GM15510 (cell line): ENCODE measurements at regions not wholly inside any gene's neighbourhood (a gene's known extent, or its start where the extent isn't known, plus 50 kb on each side); places are given as distances from the start of the nearest gene placed in this dataset.

Source experiments
- POLR2A ChIP-seq: IDR thresholded peaks from 3 replicates; pipeline ENCODE4 v1.6.1; 2011; ENCODE audit warnings: borderline replicate concordance; ENCODE audit not compliant: insufficient read length; ENCODE audit errors: extremely low read depth

DNA sequence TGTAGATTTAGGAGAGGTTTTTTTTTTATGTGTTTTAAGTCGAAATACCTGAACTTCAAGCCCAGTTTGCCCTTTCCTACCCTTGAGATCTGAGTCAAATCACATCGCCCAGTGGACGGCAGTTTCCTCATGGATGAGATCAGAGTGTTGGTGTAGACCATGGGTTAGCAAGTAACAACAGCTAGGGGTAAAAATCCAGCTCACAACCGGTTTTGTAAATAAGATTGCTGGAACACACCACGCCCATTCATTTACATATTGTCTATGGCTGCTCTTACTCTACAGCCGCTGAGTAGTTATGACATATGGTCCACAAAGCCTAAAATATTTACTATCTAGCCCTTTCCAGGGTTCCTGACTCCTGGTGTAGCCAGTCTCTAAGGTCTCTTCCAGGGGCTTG, 158.5 kb upstream of the PLEKHG7 start:
- no peak for TF ChIP-seq POLR2A

DNA sequence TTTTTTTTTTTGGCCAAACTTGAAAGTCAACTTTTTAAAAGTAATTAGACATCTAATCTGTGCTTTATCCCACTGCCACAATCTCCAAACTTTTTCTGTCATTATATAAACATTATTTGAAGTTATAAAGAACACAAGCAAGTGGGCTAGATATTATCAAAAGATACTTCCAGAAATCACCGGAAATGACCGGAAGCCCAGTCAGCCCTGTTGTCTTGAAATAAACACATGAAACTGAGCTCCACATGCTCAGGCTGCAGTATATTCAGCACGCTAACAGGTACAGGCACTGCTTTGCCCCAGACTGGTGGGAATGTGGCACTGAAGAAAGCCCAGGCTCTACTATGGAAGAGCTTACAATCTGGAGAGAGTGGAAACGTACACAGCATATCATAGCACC, 158.9 kb upstream of the PLEKHG7 start:
- TF ChIP-seq POLR2A: no peak

DNA sequence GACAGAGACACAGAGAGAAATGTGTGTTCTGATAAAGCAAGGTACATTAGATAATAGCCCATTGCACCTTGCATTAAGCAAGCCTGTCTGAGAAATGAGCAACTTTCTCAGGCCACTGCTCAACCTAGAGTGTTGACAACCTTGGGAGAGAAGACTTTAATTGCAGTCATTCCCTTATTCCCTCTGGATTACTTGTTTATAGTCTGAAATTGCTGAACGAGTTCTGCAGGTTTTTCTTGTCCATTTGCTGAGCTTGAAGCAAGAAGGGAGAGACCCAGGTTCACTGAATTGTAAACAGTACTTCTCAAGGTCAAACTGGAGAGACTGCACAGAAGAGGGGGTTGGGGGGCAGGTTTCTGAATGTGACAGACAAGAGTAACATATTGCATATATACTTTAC, 159.4 kb upstream of the PLEKHG7 start:
- TF ChIP-seq POLR2A: no peak

DNA sequence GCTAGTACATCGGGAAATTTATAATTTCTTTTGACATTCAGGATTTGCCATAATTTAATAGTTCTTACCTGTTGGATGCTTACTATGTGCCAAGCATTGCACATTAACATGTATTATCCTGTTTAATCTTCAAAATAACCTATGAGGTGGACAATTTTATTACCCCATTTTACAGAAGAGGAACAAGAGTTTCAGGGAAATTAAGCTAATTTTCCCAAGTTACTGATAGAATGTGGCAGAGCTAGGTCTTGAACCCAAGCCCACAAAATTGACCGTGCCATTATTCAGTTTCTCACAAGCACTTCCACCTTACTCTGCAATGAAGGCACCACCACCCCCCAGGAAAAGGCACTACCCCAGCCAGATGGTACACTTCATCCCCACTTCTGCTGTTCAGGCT, 161.1 kb upstream of the PLEKHG7 start:
- no peak for TF ChIP-seq POLR2A

DNA sequence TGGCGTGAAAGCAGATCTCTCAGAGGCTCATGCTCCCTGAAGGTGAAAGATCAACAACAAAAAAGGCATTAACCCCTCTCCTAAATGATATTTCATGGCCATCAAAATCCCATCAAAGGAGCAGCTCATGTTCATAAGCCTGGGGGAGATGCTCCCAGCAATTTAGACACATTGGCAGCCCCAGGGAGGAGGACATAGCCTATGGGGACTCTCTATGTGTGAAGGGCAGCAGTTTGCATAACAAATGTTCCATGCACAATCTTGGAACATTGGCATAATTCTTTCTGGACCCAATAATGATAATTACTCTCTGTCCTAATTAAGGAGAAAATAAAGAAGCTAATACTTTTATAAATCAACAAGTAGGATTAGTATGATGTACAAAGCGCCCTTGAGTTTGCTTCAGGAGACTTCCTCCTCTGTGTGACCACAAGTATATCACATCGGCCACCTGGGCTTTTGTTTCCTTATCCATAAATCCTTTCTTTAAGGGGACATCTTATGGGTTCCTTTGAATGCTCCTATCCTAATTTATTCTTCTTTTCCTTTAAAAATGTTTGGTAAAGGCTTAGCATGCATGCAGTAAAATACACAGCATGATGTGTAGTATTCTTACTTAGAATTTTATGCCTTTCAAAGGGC, 161.9 kb upstream of the PLEKHG7 start:
- no peak for TF ChIP-seq POLR2A

DNA sequence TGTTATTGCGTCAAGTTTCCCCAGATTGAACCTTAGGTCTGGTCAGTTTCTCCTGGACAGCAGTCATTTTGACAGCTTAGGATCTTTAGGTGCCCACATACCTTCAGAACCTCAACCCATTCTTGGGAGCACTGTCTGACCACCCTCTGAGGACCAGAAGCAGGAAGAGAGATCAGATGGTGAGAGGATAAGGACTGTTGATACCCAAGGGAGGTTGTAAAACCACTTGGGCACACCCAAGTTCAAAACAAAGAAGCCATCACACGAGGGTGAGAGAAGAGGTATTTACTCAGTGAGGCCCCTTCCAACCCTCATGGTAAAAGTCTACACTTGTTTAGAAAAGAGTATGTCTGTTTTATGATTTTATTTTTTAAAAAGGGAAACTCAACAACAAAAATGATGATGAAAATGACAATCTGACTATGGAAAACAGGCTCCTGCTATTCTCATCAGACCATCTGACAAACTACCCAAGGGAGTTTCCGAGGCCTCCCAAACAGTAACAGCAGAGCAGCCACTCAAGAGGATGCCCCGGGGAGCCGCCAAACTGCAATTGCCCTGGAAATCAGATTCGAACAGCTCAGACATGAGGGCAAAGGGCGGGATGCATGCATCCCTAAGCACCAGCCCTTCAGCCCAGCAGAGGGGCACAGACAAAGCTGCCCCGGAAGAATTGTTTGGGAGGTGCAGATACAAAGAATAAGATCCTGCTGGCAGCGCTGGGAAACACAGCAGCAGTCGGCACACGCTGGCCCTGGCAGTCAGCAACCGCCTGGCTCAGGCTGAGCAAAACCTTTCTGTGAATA, 162.6 kb upstream of the PLEKHG7 start:
- TF ChIP-seq POLR2A: no peak

DNA sequence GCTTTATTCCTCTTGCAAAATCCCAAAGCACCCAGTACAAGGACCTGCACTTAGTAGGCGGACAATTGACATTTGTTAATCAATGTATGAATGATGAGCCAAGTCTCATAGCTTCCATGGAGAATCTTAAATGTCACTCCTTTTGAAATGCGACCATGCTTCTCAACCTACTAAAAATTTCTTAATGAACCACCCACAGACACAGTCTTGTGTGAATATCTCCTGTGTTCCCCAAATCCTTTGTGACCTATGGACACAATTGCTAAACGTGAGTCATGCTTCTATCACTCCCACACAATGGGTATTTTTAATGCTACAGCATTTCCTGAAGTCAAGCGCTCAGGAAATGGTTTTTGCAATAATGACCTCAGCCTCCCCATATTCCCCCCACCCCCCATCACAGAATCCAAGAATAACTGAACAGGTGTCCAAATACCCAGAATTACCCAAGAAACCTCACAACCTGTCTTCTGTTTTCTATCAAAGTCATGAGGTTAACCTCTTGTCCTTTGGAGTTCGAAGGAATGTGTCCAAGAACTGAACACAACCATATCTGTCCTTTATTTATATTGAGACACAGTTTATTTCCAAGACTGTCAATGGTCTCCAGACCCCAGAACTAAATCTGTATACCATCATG, 163.6 kb upstream of the PLEKHG7 start:
- no peak for TF ChIP-seq POLR2A

DNA sequence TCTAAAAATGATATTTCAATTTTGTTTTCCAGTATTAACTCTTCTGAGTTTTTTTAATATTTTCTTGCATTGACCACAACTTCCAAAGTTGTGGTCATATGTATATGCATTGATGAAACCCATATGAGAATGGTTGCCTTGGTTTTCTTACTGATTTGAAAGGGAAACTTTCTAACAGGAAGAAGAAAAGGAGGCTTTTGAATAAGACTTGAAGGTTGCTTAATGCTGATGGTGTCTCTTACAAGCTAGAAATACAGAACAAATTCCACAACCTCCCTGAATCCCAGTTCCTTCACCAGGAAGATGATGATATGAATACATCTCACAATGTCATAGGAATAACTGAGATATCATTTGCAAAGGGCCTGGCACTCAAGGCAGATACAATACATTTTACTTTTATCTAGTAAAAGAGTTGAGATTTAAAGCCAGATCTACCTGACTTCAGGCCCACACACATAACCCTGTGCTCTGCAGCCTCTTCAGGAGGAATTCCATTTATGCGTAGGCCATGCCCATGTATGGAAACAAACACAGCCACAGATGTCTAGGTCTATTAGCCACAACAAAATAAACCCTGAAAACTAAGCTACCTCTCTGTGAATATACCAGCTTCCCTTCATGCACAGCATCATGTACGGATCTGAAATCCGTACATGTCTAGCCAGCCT, 165.4 kb upstream of the PLEKHG7 start:
- TF ChIP-seq POLR2A: no peak

DNA sequence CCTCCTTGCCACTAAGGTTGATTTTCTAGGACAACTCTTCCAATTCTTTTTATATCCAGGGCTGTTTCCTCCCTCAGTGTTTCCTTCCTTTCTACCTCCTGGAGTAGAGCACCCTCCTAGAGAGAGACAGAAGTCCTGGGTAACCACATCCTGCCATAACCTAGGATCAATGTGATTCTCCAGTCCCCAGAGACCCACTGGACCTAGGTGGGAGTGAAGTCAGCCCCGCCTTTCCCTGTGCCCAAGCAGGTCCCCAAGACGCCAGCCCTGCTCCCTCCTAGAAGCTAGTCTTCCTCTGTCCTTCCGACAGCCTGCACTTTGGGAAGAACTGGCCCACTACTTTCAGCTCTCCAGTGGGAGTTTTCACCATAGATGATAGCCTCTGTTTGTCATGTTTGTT, 166.8 kb upstream of the PLEKHG7 start:
- TF ChIP-seq POLR2A: no peak

DNA sequence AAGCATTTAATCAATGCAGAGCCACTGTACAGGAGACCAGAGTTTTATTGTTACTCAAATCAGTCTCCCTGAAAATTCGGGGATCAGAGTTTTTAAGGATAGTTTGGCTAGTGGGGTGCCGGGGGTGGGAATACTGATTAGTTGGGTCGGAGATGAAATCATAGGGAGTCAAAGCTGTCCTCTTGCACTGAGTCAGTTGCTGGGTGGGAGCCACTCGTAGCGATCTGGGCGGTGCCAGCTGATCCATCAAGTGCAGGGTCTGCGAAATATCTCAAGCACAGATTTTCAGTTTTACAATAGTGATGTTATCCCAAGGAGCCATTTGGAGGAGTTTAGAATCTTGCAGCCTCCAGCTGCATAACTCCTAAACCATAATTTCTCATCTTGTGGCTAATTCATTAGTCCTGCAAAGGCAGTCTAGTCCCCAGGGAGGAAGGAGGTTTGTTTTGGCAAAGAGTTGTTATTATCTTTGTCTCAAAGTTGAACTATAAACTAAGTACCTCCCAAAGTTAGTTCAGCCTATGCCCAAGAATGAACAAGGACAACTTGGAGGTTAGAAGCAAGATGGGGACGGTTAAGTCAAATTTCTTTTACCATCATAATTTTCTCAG, 169.4 kb upstream of the PLEKHG7 start:
- no peak for TF ChIP-seq POLR2A

DNA sequence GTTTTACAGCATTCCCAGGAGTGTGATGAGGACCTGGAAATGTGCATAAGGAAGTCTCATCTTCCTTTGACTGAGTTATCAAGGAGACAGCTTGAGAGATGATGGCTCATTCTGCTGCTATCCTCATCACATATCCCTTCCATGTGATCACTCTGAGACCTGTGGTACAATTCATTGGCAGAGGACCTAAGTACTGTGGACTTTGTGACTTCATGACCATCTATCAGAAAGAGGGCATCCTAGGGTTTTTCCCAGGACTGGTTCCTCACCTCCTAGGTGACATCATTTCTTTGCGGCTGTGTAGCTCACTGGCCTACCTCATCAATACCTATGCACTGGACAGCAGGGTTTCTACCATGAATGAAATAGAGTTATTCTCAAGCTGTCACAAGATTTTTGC, 172.1 kb upstream of the PLEKHG7 start:
- TF ChIP-seq POLR2A: no peak

DNA sequence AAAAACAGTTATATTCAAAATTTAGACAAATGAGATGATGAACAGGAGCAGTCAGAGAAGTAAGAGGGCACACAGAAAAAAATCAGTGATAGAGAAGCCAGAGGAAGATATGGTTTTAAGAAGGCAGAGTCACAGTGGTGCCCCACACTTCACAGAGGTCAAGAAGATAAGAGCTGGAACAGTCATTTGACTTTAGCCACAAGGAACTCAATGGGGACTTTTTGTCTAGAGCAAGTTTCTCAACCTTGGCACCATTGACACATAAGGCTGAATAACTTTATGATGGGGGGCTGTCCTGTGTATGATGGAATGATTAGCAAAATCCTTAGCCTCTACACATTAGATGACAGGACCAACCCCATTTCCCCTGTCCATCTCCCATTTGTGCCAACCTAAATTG, 172.8 kb upstream of the PLEKHG7 start:
- no peak for TF ChIP-seq POLR2A

DNA sequence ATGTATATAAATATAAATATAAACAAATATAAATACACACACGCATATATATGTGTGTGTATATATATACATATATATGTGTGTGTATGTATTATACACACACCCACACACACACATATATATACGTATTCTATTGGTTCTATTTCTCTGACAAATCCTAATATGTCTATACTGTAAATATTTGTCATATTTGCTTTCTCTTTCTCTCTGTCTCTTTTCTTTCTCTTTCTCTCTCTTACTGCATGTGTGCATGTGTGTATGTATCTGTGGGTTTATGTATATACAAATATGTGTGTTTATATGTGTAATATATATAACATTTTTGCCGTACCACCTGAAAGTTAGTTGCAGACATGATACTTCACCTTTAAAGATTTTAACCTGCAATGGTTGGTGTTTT, 174.2 kb upstream of the PLEKHG7 start:
- no peak for TF ChIP-seq POLR2A

DNA sequence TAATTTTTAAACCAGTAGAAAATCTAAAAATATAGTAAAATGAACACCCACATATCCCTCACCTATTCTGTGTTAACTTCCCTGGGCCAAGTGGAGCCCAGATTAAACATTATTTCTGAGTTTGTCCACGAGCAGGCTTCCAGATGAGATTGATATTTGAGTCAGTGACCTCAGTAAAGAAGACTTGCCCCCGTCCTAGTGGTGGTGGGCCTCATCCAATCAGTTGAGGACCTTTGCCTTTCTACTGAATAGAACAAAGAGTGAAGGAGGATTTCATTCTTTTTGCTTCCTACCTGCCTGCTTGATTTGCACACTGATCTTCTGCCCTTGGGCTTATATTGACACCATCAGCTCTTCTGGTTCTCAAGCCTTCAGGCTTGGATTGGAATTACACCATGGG, 174.7 kb upstream of the PLEKHG7 start:
- no peak for TF ChIP-seq POLR2A

DNA sequence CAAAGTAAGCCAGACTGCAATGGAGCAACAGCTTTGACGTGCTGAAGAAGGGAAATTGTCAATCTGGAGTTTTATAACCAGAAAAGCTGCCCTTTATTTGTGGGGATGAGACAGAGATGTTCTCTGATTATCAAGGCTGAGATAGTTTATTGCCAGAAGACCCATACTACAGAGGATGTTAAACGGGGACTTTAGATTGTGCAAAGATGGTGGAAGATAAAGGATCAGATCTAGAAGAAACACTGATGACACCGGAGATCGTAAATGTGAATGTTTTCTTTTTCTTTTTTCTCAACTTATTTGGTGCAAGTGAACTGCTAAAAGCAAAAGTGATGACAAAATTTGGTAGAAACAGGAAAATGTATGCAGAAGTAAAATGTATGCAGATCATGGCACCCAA, 178.3 kb upstream of the PLEKHG7 start:
- TF ChIP-seq POLR2A: no peak
